HG03175 (cell line): ENCODE measurements at regions not wholly inside any gene's neighbourhood (a gene's known extent, or its start where the extent isn't known, plus 50 kb on each side); places are given as distances from the start of the nearest gene placed in this dataset.

Experiments
- ATAC-seq: cut with Tn5 transposase; IDR thresholded peaks from one replicate; pipeline ENCODE4 v1.9.1; 2021; ENCODE audit warnings: mild to moderate bottlenecking, moderate library complexity; ENCODE audit not compliant: unreplicated experiment

DNA sequence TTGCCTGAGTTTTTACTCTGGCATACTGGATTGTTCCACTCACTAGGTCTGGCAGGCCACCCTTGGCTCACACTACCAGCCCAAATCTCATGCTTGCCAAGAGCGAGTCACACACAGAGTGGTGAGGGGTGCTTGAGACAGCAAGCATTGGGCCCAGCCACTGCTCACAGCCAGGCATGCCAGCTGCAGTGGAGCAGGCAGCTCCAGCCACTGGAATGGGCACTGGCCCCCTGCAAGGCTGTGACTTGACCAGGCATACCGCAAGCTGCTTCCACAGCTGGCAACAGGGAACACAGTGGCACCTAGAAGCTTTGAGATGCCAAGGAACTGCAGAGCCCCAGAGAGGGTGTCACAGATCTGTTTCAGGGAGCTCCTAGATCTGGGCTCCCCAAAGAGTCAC is 488.5 kb downstream of the LRFN5 start:
- no peak for ATAC-seq

DNA sequence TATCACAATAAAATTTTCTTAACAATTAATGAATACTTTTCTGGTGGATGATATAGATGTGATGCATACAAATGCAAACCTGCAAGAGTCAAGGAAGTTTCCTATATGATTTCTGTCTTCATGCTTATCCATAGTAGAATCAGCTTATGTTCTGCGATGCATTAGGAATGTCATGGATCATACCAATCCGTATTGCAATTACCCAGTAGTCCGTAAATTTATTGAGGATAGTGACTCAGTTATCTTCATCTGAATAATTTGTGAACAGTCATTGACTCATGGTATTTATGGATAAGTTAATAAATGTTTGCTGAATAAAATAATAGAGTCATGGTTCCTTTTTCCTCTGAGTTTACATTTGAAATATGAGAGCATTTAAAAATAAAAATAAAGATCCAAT is 483.4 kb downstream of the LRFN5 start:
- no peak for ATAC-seq

DNA sequence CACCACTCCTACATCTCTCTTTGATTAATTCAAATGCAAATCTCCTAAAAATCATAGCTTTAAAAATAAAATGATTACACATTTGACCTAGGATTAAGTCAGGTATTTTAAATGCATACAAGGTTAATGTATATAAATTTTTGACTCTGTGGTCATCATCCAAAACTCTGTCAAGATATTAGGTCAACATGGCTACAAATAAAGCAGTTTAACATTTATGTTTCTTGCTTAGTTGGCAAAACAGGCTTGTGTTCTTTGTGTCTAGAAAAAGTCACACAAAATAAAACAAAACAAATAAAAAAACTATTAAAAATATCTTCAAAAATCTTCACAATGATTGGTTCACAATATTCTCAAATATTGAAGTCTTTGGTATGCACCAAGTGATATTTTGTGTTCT is 473.2 kb downstream of the LRFN5 start:
- no peak for ATAC-seq

DNA sequence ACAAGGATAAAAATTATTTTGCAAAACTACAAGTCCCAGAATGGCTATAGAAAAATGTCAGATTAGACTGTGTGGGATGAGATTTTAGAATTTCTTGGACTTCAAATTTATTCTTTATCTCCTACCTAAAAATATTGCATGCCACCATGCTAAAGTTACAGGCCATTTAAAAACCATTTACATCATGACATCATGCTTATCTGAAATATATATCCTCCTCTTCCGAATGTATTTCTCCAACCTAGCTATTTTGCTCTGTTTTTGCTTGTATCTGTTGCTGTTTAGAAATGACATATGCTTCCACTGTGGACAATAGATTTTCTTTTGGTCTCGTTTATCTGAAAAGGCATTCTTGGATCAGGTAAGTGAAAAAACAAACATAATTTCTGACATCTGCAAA is 471.7 kb downstream of the LRFN5 start:
- no peak for ATAC-seq

DNA sequence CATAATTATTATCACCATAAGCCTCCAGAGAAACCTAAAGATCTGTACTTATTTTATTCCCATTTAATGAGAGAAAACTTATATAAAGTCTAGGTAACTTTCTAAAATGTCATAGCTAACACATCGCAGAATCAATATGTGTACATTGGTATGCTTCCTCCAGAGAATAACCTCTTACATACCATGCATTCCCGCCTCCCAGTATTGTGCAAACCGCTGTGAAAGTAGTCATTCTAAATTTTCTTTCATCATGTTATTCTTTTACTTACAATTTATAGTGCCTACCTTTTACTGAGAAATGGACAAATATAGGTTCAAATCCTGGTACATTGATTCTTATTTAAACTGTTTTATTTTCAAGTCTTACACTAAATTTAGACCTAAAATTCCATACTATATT is 463.4 kb downstream of the LRFN5 start:
- ATAC-seq = no peak

DNA sequence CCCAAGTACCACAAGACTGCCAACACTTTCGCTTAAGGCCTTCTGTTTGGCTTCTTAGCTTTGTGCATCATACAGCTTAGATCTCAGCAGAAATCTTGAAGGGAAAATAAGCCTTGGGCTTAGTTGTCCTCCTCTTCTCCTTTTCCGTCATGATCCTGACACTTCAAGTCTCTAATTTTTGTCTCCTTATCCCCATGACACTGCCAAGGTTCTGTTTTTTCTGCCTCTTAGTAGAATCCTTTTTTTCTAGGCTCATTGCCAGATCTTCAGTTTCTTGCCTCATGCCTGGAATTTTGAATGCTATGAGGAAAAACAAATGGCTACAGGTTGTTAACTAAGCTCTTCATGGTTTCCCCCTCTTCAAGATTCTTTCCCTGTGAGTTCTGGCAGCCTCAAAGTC is 450.4 kb downstream of the LRFN5 start:
- ATAC-seq = no peak

DNA sequence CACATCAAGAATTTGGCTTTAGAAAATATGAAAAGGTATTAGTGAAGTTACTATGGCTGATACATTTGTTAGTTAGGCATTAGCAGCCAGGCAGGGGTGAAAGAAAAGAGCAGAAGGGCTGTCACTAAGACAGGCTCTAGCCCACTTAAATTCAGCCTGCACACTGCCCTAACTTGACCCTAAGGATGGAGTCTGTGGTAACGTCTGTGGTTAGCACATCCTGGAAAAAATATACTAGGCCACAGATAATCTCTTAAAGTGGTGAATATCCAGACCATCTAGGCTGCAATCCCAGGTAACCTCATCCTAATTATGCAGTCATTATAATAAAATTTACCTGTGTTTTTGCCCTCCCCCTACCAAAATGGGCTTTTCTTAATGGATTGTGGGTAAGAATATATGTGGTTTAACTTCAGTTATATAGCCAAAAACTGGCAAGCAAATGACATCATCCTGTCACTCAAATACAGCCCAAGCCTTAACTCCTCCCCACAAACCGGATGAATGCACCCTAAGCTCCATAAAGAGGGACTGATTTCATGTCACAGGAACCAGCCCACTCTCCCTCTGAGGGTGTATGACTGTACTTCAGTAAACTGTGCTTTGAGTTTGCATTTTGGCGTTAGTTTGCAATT is 440.9 kb downstream of the LRFN5 start:
- no peak for ATAC-seq

DNA sequence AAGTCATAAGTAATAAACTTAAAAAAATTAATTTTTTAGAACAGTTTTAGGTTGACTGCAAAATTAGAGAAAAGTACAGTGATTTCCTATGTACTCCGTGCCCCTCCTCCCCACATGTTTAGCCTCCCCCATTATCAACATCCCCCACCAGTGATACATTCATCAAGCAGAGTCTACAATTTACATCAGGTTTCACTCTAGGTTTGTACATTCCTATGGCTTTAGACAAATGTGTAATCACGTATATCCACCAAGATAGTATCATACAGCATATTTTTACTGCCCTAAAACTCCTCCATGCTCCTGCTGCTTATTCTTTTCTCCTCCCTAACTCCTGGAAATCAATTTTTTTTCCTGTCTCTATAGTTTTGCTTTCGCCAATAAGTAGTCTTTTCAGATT is 438.7 kb downstream of the LRFN5 start:
- no peak for ATAC-seq

DNA sequence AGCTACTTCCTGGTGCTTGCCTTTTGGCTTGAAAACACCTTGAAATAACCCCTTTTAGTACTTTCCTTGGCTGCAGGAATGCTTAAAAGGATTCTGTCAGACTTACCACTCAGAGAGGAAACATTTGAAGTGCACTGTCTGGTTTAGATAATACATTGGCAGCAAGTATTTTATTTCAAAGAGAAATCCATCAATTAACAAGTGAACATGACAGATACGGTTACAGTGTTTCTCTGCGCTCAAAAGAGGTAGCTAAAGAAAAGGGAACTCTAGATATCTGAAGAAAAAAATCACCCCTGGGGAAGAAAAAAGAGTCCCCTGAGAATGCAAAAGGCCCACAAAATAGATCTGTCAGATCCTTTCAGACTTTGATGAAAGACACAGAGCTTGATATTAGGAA is 421.9 kb downstream of the LRFN5 start:
- no peak for ATAC-seq

DNA sequence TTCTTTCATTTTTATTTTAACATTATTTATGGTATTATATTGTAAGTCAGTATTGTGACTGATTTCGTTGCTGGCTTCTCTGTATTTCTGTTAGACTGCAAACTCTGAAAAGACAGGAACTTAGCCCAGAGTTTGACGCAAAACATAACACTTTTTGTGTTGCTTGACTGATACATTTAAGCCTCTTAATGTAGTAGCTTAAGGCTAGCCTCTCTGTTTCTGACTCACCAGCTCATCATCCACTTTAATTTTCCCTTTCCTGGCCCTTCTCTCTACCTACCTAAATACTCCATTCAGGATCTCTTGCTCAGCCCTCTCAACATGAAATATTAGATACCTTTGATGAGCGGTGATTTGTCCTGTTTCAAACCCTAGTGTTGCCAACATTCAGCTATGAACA is 420.6 kb downstream of the LRFN5 start:
- no peak for ATAC-seq

DNA sequence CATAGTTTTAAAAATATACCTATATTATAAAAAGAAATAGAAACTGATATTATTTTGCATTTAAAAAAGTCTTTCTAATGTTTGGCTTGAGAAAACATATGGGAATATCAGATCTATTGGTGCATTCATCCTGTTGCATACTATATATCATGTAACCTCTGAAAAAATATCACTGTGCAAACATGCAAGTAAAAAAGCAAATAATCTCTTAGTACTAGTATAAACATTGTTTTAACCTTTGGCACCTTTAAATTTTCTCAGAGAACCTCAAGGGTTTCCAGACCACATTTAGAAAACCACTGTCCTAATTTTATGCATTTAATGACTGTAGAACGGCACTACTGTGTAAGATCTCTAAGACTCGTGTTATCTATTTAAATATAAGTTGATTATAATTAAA is 416.8 kb downstream of the LRFN5 start:
- no peak for ATAC-seq

DNA sequence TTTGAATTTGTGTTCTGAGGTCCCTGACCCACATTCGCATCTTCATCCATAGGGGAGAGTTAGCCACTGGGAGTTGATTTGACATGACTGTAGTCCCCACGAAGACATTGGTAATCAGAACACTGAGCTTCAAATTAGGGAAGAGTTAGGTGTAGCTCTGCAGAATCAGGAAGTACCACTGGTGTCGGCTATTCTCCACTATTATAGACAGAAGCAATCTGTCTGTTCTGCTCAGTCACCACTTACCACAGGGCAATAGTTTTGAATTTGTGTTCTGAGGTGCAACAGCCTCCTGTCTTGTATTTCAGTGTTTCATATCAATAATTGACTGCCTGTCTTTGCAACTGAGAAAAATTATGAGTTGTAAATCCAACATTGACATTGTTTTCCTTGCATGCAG is 407.6 kb downstream of the LRFN5 start:
- ATAC-seq = no peak

DNA sequence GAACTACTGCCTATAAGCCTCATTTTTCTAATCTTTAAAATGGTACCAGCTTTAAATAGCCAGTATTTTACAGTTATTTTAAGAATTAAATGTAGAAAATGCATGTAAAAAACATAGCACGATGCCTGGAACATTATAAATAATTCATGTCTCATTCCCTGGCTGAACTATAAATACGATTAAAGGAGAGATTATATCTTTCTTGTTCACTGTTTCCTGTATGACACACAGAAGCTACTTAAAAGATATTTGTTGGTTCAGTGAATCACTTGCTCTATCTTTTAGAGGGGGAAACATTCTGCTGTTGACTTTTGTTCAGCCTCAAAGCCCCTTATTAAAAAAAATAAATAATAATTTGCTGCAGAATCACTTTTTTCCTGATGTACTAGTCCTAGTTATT is 406.9 kb downstream of the LRFN5 start:
- ATAC-seq = no peak

DNA sequence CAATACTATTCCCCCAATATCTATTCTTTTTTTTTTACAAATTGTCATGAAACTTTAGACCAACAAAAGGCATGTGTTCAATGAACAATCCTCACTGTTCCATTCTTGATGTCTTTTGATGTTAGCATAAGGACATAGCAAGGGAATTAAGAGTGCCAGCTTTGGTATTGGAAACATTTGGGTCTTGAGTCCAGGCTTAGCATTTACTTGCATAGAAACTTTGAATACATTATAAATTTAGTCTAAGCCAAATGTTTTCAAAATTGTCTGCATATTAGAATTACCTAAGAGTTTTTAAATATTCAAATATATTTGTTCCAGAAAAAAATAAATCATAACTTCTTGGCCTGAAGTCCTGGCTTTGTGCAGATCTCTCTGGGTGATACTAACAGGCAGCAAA is 406.5 kb downstream of the LRFN5 start:
- ATAC-seq = no peak

DNA sequence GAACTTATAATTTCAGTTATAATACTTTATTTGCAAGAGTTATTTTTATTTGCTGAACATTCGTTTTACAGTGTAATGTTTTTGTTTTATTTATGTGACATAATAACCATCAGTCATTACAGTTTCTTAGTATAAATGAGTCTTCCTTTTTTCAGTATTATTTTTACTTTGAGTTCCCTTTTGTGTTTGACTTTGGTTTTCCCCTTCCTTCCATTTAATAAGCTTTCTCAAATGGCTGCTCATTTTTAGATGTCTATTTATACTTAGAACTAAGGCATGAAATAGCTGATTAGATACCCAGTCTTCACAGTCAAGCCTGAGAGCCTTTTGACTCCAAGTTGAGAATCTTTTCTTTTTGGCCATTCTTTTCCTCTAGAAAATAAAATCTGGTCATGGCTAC is 404.5 kb downstream of the LRFN5 start:
- ATAC-seq = no peak

DNA sequence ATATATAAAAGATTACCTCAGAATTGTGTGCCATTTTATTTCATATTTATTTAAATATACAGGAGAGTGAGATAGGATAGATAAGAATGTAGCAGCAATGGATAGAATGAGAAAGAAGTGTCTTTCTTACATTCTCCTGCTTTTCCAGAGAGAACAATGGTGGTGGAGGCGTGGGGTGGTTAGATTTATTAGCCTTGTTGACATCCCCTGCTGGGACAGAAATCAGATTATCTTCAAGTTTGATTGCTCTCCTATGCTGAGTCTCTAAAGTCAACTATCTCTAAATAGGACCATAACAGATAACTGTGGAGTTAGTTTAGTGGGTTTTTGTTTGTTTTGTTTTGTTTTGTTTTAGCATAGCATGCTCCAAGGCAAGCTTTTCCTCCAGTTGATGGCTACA is 397.6 kb downstream of the LRFN5 start:
- ATAC-seq = no peak

DNA sequence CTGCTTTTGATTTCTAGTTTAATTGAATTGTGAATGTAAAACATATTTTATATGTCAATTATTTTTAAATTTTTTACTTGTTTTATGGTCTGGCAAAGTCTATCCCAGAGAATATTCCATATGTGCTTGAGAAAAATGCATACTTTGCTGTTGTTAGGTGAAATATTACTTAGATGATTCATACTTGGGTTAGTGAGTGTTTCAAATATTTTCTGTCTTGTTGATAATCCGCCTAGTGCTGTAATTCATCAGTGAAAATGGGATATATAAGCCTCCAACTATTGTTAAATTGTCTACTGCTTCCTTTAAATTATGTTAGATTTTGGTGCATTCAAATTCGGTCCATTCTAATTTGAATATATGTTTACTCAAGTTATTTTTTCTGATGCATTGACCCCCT is 395.5 kb downstream of the LRFN5 start:
- ATAC-seq = no peak

DNA sequence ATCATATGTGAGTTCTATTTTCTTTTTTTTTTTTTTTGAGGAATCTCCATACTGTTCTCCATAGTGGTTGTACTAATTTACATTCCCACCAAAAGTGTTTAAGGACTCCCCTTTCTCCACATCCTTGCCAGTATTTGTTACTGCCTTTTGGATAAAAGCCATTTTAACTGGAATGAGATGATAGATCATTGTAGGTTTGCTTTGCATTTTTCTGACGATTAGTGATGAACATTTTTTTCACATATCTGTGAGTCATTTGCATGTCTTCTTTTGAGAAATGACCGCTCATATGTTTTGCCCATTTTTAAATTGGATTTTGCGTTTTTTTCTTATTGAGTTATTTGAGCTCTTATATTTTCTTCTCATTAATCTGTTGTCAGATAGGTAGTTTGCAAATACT is 394.8 kb downstream of the LRFN5 start:
- no peak for ATAC-seq

DNA sequence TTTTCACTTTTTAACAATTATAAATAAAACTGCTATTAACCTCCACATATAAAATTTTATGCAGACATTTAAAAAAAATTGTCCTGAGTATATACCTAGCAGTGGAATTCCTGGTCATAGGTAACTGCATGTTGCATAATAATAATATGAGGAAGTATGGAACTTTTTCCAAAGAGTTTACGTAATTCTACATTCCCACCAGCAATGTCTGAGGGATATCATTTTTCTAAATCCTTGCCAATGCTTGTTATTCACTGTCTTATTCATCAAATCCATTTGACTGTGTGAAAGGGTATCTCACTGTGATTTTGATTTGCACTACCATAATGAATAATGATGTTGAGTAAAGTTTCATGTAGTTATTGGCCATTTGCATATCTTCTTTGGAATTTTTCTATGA is 393.8 kb downstream of the LRFN5 start:
- no peak for ATAC-seq

DNA sequence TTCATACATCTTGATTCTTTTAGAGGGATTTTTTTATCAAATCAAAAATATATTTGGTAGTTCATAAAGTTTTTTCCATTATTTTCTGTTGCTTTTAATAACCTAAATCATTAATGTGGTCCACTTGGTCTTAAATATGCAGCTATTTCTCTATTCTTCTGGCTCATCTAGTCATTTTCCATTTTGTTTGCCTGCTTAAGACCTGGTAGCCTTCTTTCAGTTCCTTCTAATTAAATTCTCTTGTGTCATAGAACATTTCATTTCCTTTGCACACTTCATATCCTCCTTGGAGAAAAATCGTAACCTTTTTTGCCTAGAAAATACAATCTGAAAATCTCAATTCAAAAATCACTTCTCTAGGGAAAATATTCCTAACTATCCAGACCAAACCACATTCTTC is 387.0 kb downstream of the LRFN5 start:
- no peak for ATAC-seq

DNA sequence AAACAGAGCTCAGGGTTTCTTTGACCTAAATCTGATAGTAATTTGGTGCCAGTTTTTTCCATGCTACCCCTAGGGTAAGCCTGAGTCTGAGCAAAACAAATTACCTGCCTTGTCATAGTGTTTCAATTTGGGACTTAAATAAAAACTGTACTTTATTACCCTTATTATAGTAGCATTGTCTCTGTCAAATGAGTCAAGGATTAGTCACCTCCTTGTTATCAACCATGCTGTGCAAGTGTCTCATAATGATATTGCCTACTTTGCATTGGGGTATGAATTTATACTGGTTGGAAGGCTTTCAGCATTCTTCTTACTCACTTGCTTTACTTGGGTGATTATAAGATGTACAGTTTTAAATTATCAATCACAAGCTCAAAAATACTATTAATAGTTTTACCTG is 380.0 kb downstream of the LRFN5 start:
- ATAC-seq = no peak

DNA sequence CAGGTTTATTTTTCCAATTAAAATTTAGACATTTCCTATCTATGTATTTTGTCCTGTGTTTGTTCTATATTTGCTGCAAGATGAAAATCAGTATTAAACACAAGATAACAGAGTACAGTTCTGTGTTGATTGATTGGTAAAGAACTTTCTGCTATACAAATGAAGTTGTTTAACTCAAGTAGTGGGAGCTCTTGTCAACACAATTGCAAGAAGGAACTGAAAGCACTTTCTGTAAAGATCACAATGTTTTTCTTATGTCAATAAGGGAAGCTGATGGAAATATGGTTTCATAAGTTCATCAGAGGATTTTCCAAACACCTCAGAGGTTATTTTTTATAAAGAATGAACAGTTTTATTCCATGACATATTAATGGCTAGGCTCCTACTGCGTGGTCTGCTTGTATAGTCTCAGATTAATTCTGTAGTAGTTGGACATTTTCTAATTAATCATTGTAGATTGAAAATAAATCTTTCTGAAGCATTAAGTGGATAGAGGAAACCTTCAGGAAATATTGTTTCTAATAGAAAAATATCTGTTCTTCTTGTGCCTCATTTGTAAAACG is 379.5 kb downstream of the LRFN5 start:
- ATAC-seq = no peak

DNA sequence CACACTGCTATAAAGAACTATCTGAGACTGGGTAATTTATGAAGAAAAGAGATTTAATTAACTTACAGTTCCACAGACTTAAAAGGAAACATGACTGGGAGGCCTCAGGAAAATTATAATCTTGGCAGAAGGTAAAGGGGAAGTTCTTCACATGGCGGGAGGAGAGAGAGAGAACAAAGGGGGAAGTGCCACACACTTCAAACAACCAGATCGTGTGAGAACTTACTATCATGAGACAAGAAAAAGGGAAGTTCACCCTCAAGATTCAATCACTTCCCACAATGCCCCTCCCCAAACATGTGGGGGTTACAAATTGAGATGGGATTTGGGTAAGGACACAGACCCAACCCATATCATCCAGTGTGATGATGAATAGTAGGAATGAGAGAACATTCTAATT is 366.5 kb downstream of the LRFN5 start:
- no peak for ATAC-seq
